ENCODE measurements at regions not wholly inside any gene's neighbourhood (a gene's known extent, or its start where the extent isn't known, plus 50 kb on each side); places are given as distances from the start of the nearest gene placed in this dataset.

DNA sequence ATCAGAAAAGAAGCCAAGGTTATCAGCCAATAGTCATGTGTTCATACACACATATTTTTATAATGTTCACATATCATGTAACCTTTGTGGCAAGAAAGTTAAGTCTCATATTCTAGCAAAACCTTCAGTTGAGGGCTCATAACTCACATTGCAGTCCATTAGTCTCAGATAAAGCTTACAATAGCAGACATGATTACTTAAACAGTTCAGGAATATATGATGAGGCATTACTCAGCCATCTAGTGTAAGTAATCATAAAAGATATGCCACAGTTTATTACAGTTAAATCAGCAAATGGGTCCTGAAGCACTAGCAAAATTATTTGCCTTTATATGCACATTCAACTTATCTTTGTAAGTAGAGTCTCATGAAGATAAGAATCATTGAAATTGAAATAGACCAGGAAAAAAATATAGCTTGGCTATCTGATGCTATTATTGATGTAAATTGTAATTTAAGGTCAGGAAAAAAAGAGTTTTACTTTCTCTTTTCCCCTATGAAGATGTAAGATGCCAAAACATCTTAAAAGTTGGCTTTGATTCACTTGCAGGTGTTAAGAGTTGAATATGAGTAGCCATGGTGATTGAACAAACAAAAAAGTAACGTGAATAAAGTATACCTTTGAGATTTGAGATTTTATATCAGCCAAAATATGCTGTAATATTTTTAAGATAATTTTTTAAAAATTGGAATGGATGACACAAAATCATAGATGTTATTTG, 537.0 kb downstream of the SLC6A15 start:
- TF ChIP-seq, protein P1, sequence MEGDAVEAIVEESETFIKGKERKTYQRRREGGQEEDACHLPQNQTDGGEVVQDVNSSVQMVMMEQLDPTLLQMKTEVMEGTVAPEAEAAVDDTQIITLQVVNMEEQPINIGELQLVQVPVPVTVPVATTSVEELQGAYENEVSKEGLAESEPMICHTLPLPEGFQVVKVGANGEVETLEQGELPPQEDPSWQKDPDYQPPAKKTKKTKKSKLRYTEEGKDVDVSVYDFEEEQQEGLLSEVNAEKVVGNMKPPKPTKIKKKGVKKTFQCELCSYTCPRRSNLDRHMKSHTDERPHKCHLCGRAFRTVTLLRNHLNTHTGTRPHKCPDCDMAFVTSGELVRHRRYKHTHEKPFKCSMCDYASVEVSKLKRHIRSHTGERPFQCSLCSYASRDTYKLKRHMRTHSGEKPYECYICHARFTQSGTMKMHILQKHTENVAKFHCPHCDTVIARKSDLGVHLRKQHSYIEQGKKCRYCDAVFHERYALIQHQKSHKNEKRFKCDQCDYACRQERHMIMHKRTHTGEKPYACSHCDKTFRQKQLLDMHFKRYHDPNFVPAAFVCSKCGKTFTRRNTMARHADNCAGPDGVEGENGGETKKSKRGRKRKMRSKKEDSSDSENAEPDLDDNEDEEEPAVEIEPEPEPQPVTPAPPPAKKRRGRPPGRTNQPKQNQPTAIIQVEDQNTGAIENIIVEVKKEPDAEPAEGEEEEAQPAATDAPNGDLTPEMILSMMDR (IDR thresholded peaks at IDR 0.05), result no peak
- TF ChIP-seq POLR2A (IDR thresholded peaks at IDR 0.05) (no peak), POLR2AphosphoS5 (IDR thresholded peaks at IDR 0.05) (no peak), EP300 (IDR thresholded peaks at IDR 0.05; ENCODE audit: low read depth) (no peak)
